AG09309 (cell line): ENCODE measurements at regions not wholly inside any gene's neighbourhood (a gene's known extent, or its start where the extent isn't known, plus 50 kb on each side); places are given as distances from the start of the nearest gene placed in this dataset.

Source experiments
- DNase-seq: peaks from one replicate; pipeline ENCODE4 v3.0.0-alpha.2; 2010; ENCODE audit warnings: low read depth
- H3K4me3 ChIP-seq: 2 replicates; pipeline ENCODE4 v1.5.1; 2011; ENCODE audit warnings: mild to moderate bottlenecking, low read depth, low read length, moderate library complexity; ENCODE audit not compliant: control insufficient read depth
- CTCF ChIP-seq: IDR thresholded peaks from 2 replicates; pipeline ENCODE4 v1.5.1; 2011; ENCODE audit warnings: mild to moderate bottlenecking, low read depth, low read length, inconsistent platforms; ENCODE audit not compliant: insufficient read depth, control insufficient read depth; ENCODE audit errors: missing control alignments

- TF ChIP-seq CTCF, result no peak
- H3K4me3 ChIP-seq, result no peak overlapping the region
- DNase-seq, result no peak
Observed at GRCh38 chr11:119779195-119780071, 50.4 kb upstream of the NECTIN1 start.
